ENCODE measurements at regions not wholly inside any gene's neighbourhood (a gene's known extent, or its start where the extent isn't known, plus 50 kb on each side); places are given as distances from the start of the nearest gene placed in this dataset.
"Not testable (repeated sequence)": the region's sequence is repeated elsewhere in the genome, so short reads cannot be mapped to it uniquely, and the experiment has no call there.

GRCh38 chr9:41838562-41838851, 290.7 kb downstream of the CNTNAP3B start:
- TF ChIP-seq CTCF (IDR thresholded peaks at IDR 0.05; ENCODE audit: poor library complexity, severe bottlenecking); RAD21 (conservative IDR thresholded peaks at IDR 0.05); EP300 (conservative IDR thresholded peaks at IDR 0.05; ENCODE audit: poor library complexity, severe bottlenecking); POLR2AphosphoS5 (IDR thresholded peaks at IDR 0.05): not testable (repeated sequence)
